ENCODE measurements at regions not wholly inside any gene's neighbourhood (a gene's known extent, or its start where the extent isn't known, plus 50 kb on each side); places are given as distances from the start of the nearest gene placed in this dataset.
"Not testable (repeated sequence)": the region's sequence is repeated elsewhere in the genome, so short reads cannot be mapped to it uniquely, and the experiment has no call there.

- peak; percentile 79 for DNase-seq
Observed at GRCh38 chr15:69685512-69686452, 233.2 kb downstream of the RPLP1 start.

GRCh38 chr15:69686626-69687025 is 234.0 kb downstream of the RPLP1 start:
- no peak for DNase-seq

GRCh38 chr15:69689133-69689532 is 236.5 kb downstream of the RPLP1 start:
- DNase-seq: no peak

- DNase-seq: no peak
Observed at GRCh38 chr15:69691307-69692015, 238.8 kb downstream of the RPLP1 start.

DNA sequence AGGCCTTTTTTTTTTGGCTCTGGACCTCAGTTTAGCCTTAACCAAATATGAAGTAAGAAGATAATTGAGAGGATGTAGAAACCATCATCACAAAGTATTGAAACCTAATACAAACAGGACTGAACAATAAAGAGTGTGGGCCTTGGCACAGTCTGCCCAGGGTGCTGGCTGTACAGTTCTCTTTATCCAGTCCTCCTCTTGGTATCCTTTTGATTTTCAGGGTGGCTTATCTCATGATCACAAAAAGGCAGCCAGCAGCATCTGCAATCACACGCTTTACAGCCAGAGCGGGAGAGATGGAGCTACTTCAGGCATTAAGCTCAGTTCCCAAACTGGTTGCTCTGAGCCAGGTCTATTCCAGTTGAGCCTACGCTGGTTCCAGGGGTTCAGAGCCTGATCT is 239.7 kb downstream of the RPLP1 start:
- no peak for DNase-seq

- DNase-seq: no peak
Observed at GRCh38 chr15:69693059-69693458, 240.4 kb downstream of the RPLP1 start.

DNA sequence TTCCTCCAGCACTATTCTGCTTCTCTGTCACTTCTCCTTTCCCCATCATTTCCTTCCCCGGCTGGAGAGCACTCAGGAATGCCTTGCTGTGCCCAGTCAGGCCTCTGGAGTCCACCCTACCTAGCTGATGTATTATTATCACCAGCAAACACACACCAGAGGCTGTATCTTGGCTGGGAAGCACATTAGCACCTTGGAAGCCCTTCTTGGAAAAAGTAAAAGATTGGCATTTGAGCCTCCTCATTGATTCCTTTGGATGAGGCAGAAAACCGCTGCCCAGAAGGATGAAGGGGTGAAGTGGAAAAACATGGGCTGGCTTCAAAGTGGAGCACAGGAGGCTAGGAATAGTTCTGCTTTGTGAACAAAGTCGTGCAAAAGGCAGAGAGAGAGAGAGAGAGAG is 244.3 kb downstream of the RPLP1 start:
- no peak for DNase-seq

DNA sequence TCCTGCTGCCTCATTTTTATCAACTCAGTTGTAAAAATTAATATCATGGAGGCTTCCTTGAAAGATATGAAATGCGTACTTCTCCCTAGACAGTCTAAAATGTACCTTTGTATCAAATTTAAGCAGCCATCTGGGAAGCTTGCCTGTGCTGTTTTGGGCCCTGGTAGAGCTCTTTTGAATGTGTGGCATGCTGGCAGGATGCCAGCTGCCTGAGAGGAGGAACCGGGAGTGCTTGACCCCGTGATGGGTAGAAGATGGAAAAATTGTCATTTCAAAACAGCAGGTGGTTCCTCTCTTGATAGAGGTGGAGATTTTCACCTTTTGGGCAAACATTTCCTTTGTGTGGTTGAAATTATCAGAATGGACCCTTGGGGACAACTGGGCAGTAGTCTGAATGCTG is 245.3 kb downstream of the RPLP1 start:
- peak; percentile 71 for DNase-seq

- DNase-seq: no peak
Observed at GRCh38 chr15:69699096-69699495, 246.5 kb downstream of the RPLP1 start.

DNA sequence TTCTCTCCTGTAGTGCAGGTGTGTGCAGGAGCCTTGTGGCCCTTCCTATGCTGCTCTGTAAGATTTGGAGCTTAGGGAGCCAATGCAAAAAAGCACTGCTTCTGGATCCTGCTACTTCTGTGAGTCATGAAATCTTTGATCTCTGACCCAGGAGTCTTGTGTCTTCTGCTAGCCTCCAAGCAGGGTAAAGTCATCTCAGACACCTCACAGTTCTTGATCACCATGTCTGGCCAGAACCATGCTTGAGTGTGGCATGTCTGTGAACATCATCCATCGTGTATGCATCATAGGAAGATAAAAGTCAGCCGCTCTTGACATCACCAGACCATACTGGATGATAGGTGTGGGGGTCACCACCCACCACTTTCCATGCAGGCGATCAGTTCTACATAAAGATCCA is 247.8 kb downstream of the RPLP1 start:
- DNase-seq: no peak

- peak; percentile 38 for DNase-seq
Observed at GRCh38 chr15:69701198-69701597, 248.6 kb downstream of the RPLP1 start.

DNA sequence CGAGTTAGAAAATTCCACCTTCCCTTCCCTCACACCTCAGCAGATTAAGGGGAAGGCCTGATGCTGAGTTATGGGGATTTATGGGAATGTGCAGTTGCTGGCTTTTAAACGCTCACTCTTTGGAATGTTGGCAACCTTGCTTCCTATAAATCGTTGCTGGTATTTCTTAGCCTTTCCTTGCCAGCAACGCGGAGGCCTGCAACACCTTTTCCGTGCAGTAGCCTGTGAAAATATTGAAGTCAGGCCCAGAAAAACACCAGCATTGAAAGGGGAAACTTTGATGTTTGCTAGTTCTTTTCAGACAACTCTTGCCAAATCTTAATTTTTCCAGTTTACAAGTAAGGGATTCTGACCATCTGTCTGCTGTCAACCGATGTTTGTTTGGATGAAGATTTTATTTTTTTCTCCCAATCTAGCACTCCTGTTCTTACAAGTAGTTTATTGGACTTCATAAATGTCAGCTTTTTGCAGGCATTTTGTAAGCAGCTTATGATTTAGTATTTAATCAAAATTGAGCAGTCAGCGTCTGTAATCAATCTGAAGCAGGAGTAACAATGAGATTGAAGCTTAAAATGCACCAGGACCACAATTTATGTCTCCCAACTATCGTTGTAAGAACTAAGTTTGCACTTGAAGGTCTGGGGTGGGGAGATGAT is 251.0 kb downstream of the RPLP1 start:
- DNase-seq: no peak

DNA sequence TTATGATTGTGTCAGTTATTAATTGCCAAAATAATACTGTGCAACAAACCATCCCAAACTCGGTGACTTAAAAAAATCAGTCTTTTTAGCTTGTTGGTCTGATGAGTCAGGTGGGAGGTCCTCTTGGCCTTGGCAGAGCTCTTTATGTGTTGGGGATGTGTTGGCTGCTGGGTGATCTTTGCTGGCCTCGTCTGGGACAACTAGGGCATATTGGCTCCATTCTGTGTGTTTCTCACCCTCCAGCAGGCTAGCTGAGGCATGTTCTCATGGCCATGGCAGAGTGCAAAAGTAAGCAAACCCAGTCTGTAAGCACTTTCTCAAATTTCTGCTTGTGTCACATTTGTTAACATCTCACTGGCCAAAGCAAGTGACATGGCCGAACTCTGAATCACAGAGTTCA is 251.6 kb downstream of the RPLP1 start:
- no peak for DNase-seq

DNA sequence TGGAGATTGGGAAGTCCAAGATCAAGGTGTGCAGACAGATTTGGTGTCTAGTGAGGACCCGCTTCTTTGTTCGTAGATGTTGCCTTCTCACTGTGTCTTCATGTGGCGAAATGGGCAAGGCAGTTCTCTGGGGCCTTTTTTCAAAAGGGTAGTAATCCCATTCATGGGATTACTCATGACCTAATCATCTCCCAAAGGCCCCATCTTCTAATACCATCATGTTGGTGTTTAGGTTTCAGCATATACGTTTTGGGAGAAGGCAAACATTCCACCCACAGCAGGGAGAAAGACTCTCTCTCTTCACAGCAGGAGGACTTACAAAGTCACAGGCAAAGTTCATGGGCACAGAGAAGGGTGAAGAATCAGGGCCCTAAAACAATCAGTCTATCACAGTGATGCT is 252.1 kb downstream of the RPLP1 start:
- DNase-seq: no peak

DNA sequence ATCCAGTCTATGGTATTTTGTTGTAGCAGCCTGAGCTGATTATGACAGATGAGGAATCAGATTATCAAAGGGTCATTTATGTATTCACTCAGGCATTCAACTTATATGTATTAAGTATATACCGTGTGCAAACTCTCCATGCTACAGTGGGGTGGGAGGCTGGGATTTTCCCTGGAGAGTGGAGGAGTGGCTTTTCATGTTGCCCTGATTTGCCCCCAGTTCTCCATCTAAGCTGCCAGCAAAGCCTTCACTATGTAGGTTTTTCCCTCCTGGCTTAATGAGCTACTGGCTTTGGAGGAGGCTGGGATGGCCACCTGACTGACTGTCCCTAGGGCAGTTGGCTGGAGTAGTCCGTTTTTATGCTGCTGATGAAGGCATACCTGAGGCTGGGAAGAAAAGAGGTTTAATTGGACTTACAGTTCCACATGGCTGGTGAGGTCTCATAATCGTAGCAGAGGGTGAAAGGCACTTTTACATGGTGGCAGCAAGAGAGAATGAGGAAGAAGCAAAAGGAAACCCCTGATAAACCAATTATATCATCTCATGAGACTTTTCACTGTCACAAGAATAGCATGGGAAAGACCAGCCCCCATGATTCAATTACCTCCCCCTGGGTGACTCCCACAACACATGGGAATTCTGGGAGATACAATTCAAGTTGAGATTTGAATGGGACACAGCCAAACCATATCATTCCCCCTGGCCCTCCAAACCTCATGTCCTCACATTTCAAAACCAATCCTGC is 253.9 kb downstream of the RPLP1 start:
- DNase-seq: no peak

DNA sequence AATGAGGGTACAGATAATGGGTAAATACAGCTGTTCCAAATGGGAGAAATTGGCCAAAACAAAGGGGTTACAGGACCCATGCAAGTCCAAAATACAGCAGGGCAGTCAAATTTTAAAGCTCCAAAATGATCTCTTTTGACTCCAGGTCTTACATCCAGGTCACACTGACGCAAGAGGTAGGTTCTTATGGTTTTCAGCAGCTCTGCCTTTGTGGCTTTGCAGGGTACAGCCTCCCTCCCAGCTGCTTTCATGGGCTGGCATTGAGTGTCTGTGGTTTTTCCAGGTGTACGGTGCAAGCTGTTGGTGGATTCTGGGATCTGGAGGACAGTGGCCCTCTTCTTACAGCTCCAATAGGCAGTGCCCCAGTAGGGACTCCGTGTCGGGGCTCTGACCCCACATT is 254.6 kb downstream of the RPLP1 start:
- DNase-seq: not testable (repeated sequence)

- not testable (repeated sequence) for DNase-seq
Observed at GRCh38 chr15:69708436-69709122, 256.0 kb downstream of the RPLP1 start.

- peak; percentile 57 for DNase-seq
Observed at GRCh38 chr15:69712991-69713390, 260.4 kb downstream of the RPLP1 start.

- DNase-seq: no peak
Observed at GRCh38 chr15:69713726-69714559, 261.3 kb downstream of the RPLP1 start.

DNA sequence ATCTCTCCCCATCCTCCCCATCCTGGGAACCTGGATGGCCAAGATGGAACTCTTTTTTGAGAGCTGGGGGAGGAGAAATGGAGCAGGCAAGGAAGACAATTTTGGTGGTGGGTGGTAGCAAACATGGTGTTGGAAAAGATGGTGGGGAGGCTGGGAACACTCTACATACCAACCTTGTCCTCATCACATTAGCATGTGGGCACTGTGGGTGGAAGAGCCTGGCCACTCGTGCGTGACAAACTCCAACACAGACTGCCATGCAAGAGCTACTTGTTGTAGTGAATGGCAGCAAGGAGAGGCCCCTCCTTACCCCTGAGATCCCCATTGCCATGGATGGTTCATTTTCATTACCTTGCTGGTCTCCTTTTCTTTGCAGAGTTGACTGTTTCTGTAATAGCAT is 262.6 kb downstream of the RPLP1 start:
- no peak for DNase-seq

GRCh38 chr15:69718436-69718835 is 265.8 kb downstream of the RPLP1 start:
- DNase-seq: no peak
